Upper lobe of left lung (tissue), 6 donors: ENCODE measurements at regions not wholly inside any gene's neighbourhood (a gene's known extent, or its start where the extent isn't known, plus 50 kb on each side); places are given as distances from the start of the nearest gene placed in this dataset.

ENCODE experiments used
- ATAC-seq, 2 donors: fragments of 200-7000 bp; cut with Tn5 transposase; one replicate each; pipeline ENCODE4 v1.9.1; 2022; ENCODE audit warnings: mild to moderate bottlenecking in 2 of 2, moderate library complexity in 2 of 2; ENCODE audit not compliant: low FRiP score in 2 of 2
- DNase-seq, 2 donors: peaks; one replicate each; pipeline ENCODE4 v3.0.0-alpha.2; 2019 to 2020
- H3K27ac ChIP-seq, 4 donors: fragments of 200-600 bp; sonication (generic); one replicate each; pipeline ENCODE4 v1.5.1; 2016 to 2019
- H3K27me3 ChIP-seq, 4 donors: fragments of 200-600 bp; sonication (generic); one replicate each; pipeline ENCODE4 v1.5.1; 2017 to 2019
- H3K36me3 ChIP-seq, 4 donors: fragments of 200-600 bp; sonication (generic); one replicate each; pipeline ENCODE4 v1.5.1; 2016 to 2019
- H3K4me1 ChIP-seq, 4 donors: fragments of 200-600 bp; sonication (generic); one replicate each; pipeline ENCODE4 v1.5.1; 2018 to 2019
- H3K4me3 ChIP-seq, 4 donors: fragments of 200-600 bp; sonication (generic); one replicate each; pipeline ENCODE4 v1.5.1; 2017 to 2019; ENCODE audit warnings: mild to moderate bottlenecking in 2 of 4, moderate library complexity in 1 of 4
- H3K9me3 ChIP-seq, 4 donors: fragments of 200-600 bp; sonication (generic); one replicate each; pipeline ENCODE4 v1.5.1; 2018 to 2019
- CTCF ChIP-seq, 6 experiments: fragments of 450-650 bp in 4 of 6; fragments of 200-600 bp in 2 of 6; sonication (generic) in 2 of 6; IDR thresholded peaks; one replicate each; pipeline ENCODE4 v1.5.1; 2016 to 2019; ENCODE audit warnings: antibody characterized with exemption in 6 of 6
- EP300 ChIP-seq, 4 donors: sonication (generic); formaldehyde crosslinking; IDR thresholded peaks; one replicate each; pipeline ENCODE4 v1.5.1; 2017; ENCODE audit warnings: antibody characterized with exemption in 4 of 4, control low read depth in 2 of 4
- POLR2A ChIP-seq, 4 donors: fragments of 450-650 bp; IDR thresholded peaks; one replicate each; pipeline ENCODE4 v1.5.1; 2016 to 2017; ENCODE audit warnings: antibody characterized with exemption in 4 of 4, mild to moderate bottlenecking in 2 of 4
- POLR2AphosphoS5 ChIP-seq, 2 donors: sonication (generic); formaldehyde crosslinking; IDR thresholded peaks; one replicate each; pipeline ENCODE4 v1.5.1; 2017; ENCODE audit warnings: antibody characterized with exemption in 2 of 2
- WGBS, 2 donors: methylation state at CpG; one replicate each; pipeline ENCODE4 v1.1.5; 2017 to 2018; 5-methylcytosine and 5-hydroxymethylcytosine counted together
- donor health status: DM: no; HTN: no; CAD: no; lungs with moderate emphysema.
- donor health status: DM: no; HTN: yes; CAD: no; lungs with severe emphysema.

- H3K27me3 ChIP-seq = no peaks in the 10 kb centered on the region
- no peaks in the 10 kb centered on the region for H3K36me3 ChIP-seq
- TF ChIP-seq POLR2AphosphoS5 (IDR thresholded peaks at IDR 0.05) (no peak), POLR2A (IDR thresholded peaks at IDR 0.05) (no peak), CTCF (IDR thresholded peaks at IDR 0.05) (no peak), EP300 (IDR thresholded peaks at IDR 0.05) (no peak)
- DNase-seq (no peak), ATAC-seq (no peak)
- no peak overlapping the region for H3K27ac ChIP-seq
- H3K4me1 ChIP-seq = peaks cover 0 to 10% (median 9%) of the 10 kb centered on the region in 4 donors
- H3K9me3 ChIP-seq = no peaks in the 10 kb centered on the region
- no peak overlapping the region for H3K4me3 ChIP-seq
These were observed 390.0 kb downstream of the AASDHPPT start for GRCh38 chr11:106467501-106467900.

GRCh38 chr11:106468086-106468485, 390.6 kb downstream of the AASDHPPT start:
- WGBS, 2 donors = 55% methylated on average over 3 of the region's 3 CpGs
- no peak for TF ChIP-seq POLR2AphosphoS5 (IDR thresholded peaks at IDR 0.05)
- TF ChIP-seq POLR2A (IDR thresholded peaks at IDR 0.05) = no peak
- TF ChIP-seq CTCF (IDR thresholded peaks at IDR 0.05) = no peak
- TF ChIP-seq EP300 (IDR thresholded peaks at IDR 0.05) = no peak
- no peaks in the 10 kb centered on the region for H3K9me3 ChIP-seq

GRCh38 chr11:106468531-106468930, 391.1 kb downstream of the AASDHPPT start:
- Histone ChIP-seq H3K27me3 (no peaks in the 10 kb centered on the region), H3K36me3 (no peaks in the 10 kb centered on the region), H3K4me3 (no peak overlapping the region), H3K27ac (no peak overlapping the region), H3K9me3 (no peaks in the 10 kb centered on the region), H3K4me1 (peaks cover 0 to 10% (median 9%) of the 10 kb centered on the region in 4 donors)
- DNase-seq (no peak), ATAC-seq (no peak)
- WGBS, 2 donors = 65 to 83% methylated on average over 1 of the region's 1 CpG
- TF ChIP-seq CTCF (IDR thresholded peaks at IDR 0.05) = no peak
- TF ChIP-seq EP300 (IDR thresholded peaks at IDR 0.05) = no peak
- TF ChIP-seq POLR2AphosphoS5 (IDR thresholded peaks at IDR 0.05) = no peak
- no peak for TF ChIP-seq POLR2A (IDR thresholded peaks at IDR 0.05)

More at GRCh38 chr11:106468086-106468485, 390.6 kb downstream of the AASDHPPT start:
- DNase-seq = no peak
- H3K36me3 ChIP-seq = no peaks in the 10 kb centered on the region
- no peak overlapping the region for H3K4me3 ChIP-seq
- H3K27me3 ChIP-seq = no peaks in the 10 kb centered on the region
- H3K27ac ChIP-seq = no peak overlapping the region
- no peak for ATAC-seq
- H3K4me1 ChIP-seq = peaks cover 0 to 10% (median 9%) of the 10 kb centered on the region in 4 donors

GRCh38 chr11:106470230-106470629, 392.8 kb downstream of the AASDHPPT start:
- no peaks in the 10 kb centered on the region for H3K27me3 ChIP-seq
- DNase-seq = no peak
- H3K27ac ChIP-seq = no peak overlapping the region
- WGBS, 2 donors = 74 to 77% methylated on average over 3 of the region's 3 CpGs
- H3K36me3 ChIP-seq = no peaks in the 10 kb centered on the region
- H3K4me1 ChIP-seq = peaks cover 0 to 10% (median 9%) of the 10 kb centered on the region in 4 donors
- no peak overlapping the region for H3K4me3 ChIP-seq
- peaks cover 0 to 8% (median 3%) of the 10 kb centered on the region in 4 donors for H3K9me3 ChIP-seq
- TF ChIP-seq CTCF (IDR thresholded peaks at IDR 0.05) (no peak), POLR2AphosphoS5 (IDR thresholded peaks at IDR 0.05) (no peak), EP300 (IDR thresholded peaks at IDR 0.05) (no peak), POLR2A (IDR thresholded peaks at IDR 0.05) (no peak)
- ATAC-seq = no peak

GRCh38 chr11:106471276-106471675, 393.8 kb downstream of the AASDHPPT start:
- Histone ChIP-seq H3K9me3 (peaks cover 0 to 8% (median 3%) of the 10 kb centered on the region in 4 donors), H3K27me3 (no peaks in the 10 kb centered on the region), H3K4me1 (peaks cover 0 to 10% (median 9%) of the 10 kb centered on the region in 4 donors), H3K36me3 (no peaks in the 10 kb centered on the region), H3K4me3 (no peak overlapping the region), H3K27ac (no peak overlapping the region)
- DNase-seq (no peak), ATAC-seq (peak in 1 of 2 donors; percentile 43)
- TF ChIP-seq CTCF (IDR thresholded peaks at IDR 0.05) (no peak), POLR2AphosphoS5 (IDR thresholded peaks at IDR 0.05) (peak in 1 of 2 donors; percentile 37), EP300 (IDR thresholded peaks at IDR 0.05) (peak in 1 of 4 donors; percentile 80)
- 31 to 57% methylated on average over 1 of the region's 1 CpG for WGBS, 2 donors
